PFSK-1 (cell line): ENCODE measurements at regions not wholly inside any gene's neighbourhood (a gene's known extent, or its start where the extent isn't known, plus 50 kb on each side); places are given as distances from the start of the nearest gene placed in this dataset.

Experiments
- FOXP2 ChIP-seq: optimal IDR thresholded peaks from 2 replicates; pipeline ENCODE3; 2011; ENCODE audit warnings: borderline replicate concordance, control low read depth, inconsistent platforms; ENCODE audit not compliant: insufficient read depth; ENCODE audit errors: extremely low read length, extremely low read depth
- POLR2AphosphoS5 ChIP-seq: IDR thresholded peaks from 2 replicates; pipeline ENCODE4 v1.6.1; 2012; ENCODE audit warnings: low read depth, mild to moderate bottlenecking, control low read depth, low read length, moderate library complexity
- REST ChIP-seq, 2 experiments: IDR thresholded peaks; 2 replicates each; pipeline versions ENCODE4 v1.6.1 to v1.8.0; 2011 to 2012; ENCODE audit warnings: low read depth in 2 of 2, low read length in 2 of 2, control low read depth in 1 of 2, inconsistent platforms in 1 of 2, mild to moderate bottlenecking in 1 of 2, moderate library complexity in 1 of 2; ENCODE audit not compliant: insufficient read depth in 1 of 2
- SIN3A ChIP-seq: IDR thresholded peaks from 2 replicates; pipeline ENCODE4 v1.6.1; 2012; ENCODE audit warnings: mild to moderate bottlenecking, low read length, moderate library complexity, borderline replicate concordance; ENCODE audit not compliant: insufficient read depth
- TAF1 ChIP-seq: IDR thresholded peaks from 2 replicates; pipeline ENCODE4 v1.6.1; 2012; ENCODE audit warnings: low read length, control low read depth, borderline replicate concordance; ENCODE audit not compliant: insufficient read depth

DNA sequence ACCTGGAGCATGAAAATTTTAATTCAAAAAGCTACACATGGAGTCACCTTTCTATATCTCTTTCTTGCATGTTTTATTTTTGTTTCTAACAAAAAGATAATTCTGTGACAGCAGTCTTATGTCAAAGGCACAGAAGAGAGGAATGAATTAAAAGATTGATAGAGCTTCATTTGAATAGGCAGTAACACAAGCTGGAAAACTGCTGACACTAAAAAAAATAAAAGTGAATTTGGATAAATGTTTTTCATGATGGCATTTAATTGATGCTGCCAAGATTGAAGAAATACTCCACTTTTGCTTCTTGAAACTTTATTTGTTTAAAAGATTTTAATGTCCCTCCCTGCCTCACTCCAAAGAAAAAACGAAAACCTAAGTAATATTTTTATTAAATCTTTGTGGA is 887.4 kb downstream of the PLA2G4A start:
- TF ChIP-seq POLR2AphosphoS5 (no peak), TAF1 (no peak), SIN3A (no peak), REST (IDR thresholded peaks at IDR 0.05; ENCODE audit: insufficient read depth in 1 of 2, low read depth in 2 of 2, low read length in 2 of 2) (no peak), FOXP2 (no peak)
